Thymus (tissue), 11 donors: ENCODE measurements at regions not wholly inside any gene's neighbourhood (a gene's known extent, or its start where the extent isn't known, plus 50 kb on each side); places are given as distances from the start of the nearest gene placed in this dataset.

Source experiments
- DNase-seq, 9 donors: peaks; one replicate each; pipeline ENCODE4 v3.0.0-alpha.2; 2013; ENCODE audit warnings: low spot score in 9 of 9, low read depth in 6 of 9, missing footprints in 1 of 9
- H3K27ac ChIP-seq, 2 donors: one replicate each; pipeline ENCODE4 v1.5.1; 2013; ENCODE audit warnings: control low read depth in 1 of 2, low read depth in 1 of 2, low read length in 1 of 2, mild to moderate bottlenecking in 1 of 2, moderate library complexity in 1 of 2
- H3K27me3 ChIP-seq, 2 donors: one replicate each; pipeline ENCODE4 v1.5.1; 2013; ENCODE audit warnings: low read length in 1 of 2; ENCODE audit not compliant: control insufficient read depth in 2 of 2, insufficient read depth in 1 of 2
- H3K36me3 ChIP-seq, 2 donors: one replicate each; pipeline ENCODE4 v1.5.1; 2013; ENCODE audit warnings: low read length in 1 of 2, mild to moderate bottlenecking in 1 of 2, moderate library complexity in 1 of 2; ENCODE audit not compliant: control insufficient read depth in 2 of 2, insufficient read depth in 2 of 2
- H3K4me1 ChIP-seq, 2 donors: one replicate each; pipeline ENCODE4 v1.5.1; 2013; ENCODE audit warnings: low read length in 2 of 2; ENCODE audit not compliant: control insufficient read depth in 2 of 2, insufficient read depth in 2 of 2
- H3K4me3 ChIP-seq, 2 donors: one replicate each; pipeline ENCODE4 v1.5.1; 2013; ENCODE audit warnings: low read length in 2 of 2, control low read depth in 1 of 2, mild to moderate bottlenecking in 1 of 2
- H3K9me3 ChIP-seq, 2 donors: one replicate each; pipeline ENCODE4 v1.5.1; 2013; ENCODE audit warnings: low read length in 1 of 2, mild to moderate bottlenecking in 1 of 2; ENCODE audit not compliant: control insufficient read depth in 2 of 2, insufficient read depth in 1 of 2
- WGBS: extraction: QIAGEN DNeasy Blood & Tissue Kit; methylation state at CpG from one replicate; pipeline ENCODE4 v1.1.7; 2013; 5-methylcytosine and 5-hydroxymethylcytosine counted together
- donor health status: healthy.

DNA sequence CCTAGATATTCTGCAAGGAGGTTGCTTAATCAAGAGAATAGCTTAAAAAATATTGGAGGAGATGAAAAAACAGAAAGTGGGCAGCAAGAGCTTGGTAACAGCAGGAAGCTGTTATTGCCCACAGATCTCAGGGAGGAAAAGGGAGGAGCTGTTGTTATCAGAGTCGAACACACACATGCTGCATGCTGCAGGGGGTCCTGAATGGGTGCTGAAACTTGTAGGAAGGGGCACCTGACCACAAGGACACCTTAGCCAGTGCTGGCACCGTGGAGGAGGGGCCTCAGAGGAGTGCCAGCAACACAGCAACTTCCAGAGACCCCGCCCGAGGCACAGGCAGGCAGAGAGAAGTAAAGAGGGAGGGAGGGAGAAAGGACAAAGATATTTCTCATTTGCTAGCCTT, 332.9 kb downstream of the SOCS6 start:
- H3K27me3 ChIP-seq: no peaks in the 10 kb centered on the region
- H3K27ac ChIP-seq: peak overlapping the region in 1 of 2 donors; percentile 78
- DNase-seq: peak in 5 of 9 donors; percentile 2 to 51 (median 14)
- H3K9me3 ChIP-seq: no peaks in the 10 kb centered on the region
- peaks cover 0 to 17% of the 10 kb centered on the region in 2 donors for H3K4me1 ChIP-seq
- WGBS: 7% methylated on average over 4 of the region's 4 CpGs
- no peaks in the 10 kb centered on the region for H3K36me3 ChIP-seq
- no peak overlapping the region for H3K4me3 ChIP-seq

DNA sequence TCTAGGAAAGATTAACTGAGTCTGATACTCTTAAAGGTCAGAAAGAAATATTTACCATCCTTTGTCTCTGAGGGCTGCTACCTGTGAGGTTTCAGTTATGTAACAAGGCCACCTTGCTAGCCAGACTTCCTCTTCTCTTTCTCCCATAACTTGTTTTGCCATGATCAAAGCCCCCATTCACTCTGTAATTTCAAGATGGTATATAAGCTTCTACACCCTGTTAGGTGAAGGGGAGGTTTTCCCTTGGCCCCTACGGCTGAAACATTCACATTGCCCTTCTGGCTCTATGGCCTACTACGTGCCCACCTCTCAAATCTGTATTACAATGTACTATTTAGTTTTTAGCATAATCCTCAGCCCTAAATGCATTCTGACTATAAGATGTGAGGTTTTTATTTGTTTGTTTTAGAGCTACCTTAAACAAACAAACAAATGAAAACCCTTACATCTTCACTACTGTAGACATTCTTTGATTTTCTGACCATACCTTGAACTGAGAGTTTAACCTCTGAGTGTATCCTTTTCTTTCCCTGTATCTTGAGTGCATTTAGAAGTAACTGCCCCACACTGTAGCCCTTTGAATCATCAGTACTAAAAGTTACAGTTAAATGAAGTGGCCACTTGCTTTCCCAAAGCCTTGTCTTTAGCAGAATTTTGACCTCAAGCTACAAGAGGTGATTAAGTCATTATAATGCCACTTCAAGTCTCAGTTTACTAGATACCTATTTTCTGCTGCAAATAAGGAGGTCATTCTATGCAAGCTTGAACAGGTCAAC, 332.2 kb downstream of the SOCS6 start:
- no peaks in the 10 kb centered on the region for H3K9me3 ChIP-seq

DNA sequence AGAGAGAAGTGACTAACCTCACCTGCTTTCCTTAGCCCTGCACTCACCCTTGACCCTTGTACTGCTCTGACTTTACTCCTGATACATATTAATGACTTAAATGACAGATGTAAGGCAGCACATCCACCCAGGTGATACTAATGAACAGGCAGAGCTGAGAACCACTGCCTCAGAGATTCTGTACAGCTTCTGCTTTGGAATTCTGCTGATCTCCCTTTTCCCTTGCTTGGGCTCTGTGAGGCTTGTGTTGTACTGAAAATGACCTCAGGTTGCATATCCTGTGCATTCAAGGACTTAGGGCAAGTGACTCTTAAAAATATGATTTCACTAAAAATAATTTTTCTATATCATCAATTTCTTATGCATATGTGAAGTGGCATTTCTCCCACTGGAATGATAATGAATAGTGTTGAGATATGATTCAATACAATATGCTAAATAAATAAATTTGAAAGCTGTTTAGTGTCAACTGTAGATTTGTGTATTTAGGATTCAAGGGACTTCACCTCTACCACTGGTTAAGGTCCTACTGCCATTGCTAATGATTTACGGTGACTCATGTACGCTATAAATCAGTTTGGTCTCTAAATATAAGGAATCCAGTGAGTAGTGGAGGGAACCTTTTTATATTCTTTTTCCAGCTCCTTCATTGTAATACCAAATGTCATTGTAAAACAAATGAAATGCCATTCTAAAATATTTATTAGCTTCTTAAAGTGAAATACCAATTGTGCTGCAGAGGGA, 328.3 kb downstream of the SOCS6 start:
- Histone ChIP-seq H3K9me3 (peaks cover 0 to 4% of the 10 kb centered on the region in 2 donors), H3K27me3 (no peaks in the 10 kb centered on the region), H3K4me3 (no peak overlapping the region), H3K27ac (no peak overlapping the region), H3K36me3 (no peaks in the 10 kb centered on the region), H3K4me1 (peaks cover 0 to 7% of the 10 kb centered on the region in 2 donors)
- DNase-seq: no peak
- 99% methylated on average over 2 of the region's 2 CpGs for WGBS

More for the DNA sequence above, 332.2 kb downstream of the SOCS6 start:
- H3K27ac ChIP-seq: peak overlapping the region in 1 of 2 donors; percentile 78
- 68% methylated on average over 2 of the region's 2 CpGs for WGBS
- no peaks in the 10 kb centered on the region for H3K36me3 ChIP-seq
- peaks cover 0 to 17% of the 10 kb centered on the region in 2 donors for H3K4me1 ChIP-seq
- DNase-seq: no peak
- no peaks in the 10 kb centered on the region for H3K27me3 ChIP-seq
- no peak overlapping the region for H3K4me3 ChIP-seq

DNA sequence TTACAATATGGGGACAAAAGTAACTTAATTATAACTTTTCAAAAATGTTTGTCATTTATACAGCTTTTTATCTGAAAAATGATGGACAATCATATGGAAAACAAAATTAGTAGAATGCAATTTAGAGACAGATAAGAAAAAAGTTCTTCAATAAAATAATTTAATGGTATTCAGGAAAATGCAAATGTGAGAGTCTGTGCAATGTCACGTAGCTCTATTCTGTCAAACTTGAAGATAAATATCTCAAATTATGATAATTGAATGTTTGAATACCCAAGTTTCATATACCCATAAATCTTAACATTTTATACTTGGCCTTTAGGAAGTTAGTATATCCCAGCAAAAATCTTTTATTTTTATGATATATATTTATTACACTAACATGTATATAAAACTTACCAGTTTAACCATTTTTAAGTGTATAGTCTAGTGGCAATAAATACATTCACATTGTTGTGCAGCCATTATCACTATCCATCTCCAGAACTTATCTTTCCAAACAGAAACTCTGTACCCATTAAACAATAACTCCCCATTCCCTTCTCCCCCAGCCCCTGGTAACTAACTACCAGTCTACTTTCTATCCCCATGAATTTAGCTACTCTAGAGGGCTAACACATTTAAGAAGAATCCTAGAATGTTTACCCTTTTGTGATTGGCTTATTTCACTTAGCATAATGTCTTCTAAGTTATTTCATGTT, 311.5 kb downstream of the SOCS6 start:
- no peaks in the 10 kb centered on the region for H3K9me3 ChIP-seq
- no peak overlapping the region for H3K4me3 ChIP-seq
- H3K27ac ChIP-seq: no peak overlapping the region
- no peaks in the 10 kb centered on the region for H3K36me3 ChIP-seq
- no peaks in the 10 kb centered on the region for H3K4me1 ChIP-seq
- WGBS: 91% methylated on average over 1 of the region's 1 CpG
- no peak for DNase-seq
- no peaks in the 10 kb centered on the region for H3K27me3 ChIP-seq

DNA sequence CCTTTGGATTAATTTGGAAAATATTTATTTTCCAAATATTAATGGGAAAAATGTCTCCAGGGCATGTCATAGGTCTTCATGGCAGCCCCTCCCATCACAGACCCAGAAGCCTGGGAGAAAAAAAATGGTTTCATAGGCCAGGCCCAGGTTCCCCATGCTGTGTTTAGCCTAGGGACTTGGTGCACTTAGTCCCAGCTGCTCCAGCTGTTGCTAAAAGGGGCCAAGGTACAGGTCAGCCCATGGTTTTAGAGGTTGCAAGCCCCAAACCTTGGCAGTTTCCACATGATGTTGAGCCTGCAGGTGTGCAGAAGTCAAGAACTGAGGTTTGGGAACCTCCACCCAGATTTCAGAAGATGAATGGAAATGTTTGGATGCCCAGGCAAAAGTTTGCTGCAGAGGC, 309.6 kb downstream of the SOCS6 start:
- H3K4me3 ChIP-seq: no peak overlapping the region
- H3K4me1 ChIP-seq: no peaks in the 10 kb centered on the region
- H3K27me3 ChIP-seq: no peaks in the 10 kb centered on the region
- no peaks in the 10 kb centered on the region for H3K36me3 ChIP-seq
- no peak overlapping the region for H3K27ac ChIP-seq
- no peaks in the 10 kb centered on the region for H3K9me3 ChIP-seq
- no peak for DNase-seq

DNA sequence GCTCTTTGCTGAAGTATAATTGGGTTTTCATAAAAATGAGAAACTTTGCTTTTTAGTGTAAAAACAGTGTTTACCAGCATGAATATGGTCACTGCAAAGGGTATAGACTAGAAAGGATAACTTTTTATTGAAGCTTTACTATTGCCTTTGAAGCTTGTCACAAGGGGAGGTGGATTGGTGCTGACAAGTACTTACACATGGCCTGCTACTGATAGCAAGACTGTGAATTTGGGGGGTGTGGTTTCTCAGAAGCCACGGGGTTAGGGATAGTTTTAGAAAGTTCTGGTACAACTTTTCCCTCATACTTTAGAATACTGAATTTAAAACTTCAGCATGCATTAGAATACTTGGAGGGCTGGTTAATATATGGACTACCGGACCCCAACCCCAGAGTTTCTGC, 294.1 kb downstream of the SOCS6 start:
- H3K4me3 ChIP-seq: no peak overlapping the region
- WGBS: 85% methylated on average over 2 of the region's 2 CpGs

DNA sequence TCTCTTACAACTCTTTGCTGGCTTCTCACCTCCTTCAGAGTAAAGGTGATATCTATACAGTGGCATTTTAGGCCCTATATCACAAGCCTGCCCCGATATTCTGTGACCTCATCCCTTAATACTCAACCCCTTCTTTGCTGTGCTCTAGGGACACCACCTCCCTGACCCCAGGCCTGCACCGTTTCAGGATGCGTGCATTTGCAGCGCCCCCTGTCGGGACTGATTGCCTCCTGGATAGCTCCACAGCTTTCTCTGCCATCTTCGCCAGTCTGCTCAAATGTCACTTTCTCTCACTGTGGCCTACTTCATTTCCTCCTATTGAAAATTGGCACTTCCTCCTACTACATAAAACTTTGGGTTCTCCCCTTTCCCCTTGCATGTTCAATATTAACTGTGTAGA, 289.6 kb downstream of the SOCS6 start:
- no peaks in the 10 kb centered on the region for H3K9me3 ChIP-seq
- H3K4me1 ChIP-seq: no peaks in the 10 kb centered on the region
- peak in 1 of 9 donors; percentile 2 for DNase-seq
- H3K27me3 ChIP-seq: no peaks in the 10 kb centered on the region
- H3K4me3 ChIP-seq: no peak overlapping the region
- H3K27ac ChIP-seq: no peak overlapping the region
- 65% methylated on average over 6 of the region's 6 CpGs for WGBS
- no peaks in the 10 kb centered on the region for H3K36me3 ChIP-seq

More for the DNA sequence above, 294.1 kb downstream of the SOCS6 start:
- H3K4me1 ChIP-seq: no peaks in the 10 kb centered on the region
- no peak for DNase-seq
- H3K27me3 ChIP-seq: no peaks in the 10 kb centered on the region
- no peak overlapping the region for H3K27ac ChIP-seq
- H3K36me3 ChIP-seq: no peaks in the 10 kb centered on the region
- H3K9me3 ChIP-seq: no peaks in the 10 kb centered on the region

DNA sequence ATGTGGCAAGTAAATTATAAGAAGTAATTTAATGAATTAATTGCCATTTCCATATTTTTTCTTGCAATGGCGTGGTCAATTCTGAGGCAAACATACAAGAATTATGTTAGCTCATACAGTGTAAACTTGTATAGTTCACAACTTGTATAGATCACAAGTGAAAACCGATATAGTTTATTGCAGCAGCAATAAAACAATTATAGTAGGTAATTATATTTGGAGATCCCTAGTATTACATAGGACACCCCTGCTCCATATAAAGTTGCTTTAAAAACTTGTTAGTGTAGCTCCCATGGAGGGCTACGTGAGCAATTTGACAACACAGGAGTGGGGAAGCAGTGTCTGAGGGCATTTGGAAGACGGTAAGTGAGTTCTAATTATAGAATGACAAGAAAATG, 288.2 kb downstream of the SOCS6 start:
- H3K9me3 ChIP-seq: no peaks in the 10 kb centered on the region
- 89% methylated on average over 4 of the region's 4 CpGs for WGBS

More for the DNA sequence above, 288.2 kb downstream of the SOCS6 start:
- DNase-seq: no peak
- H3K27me3 ChIP-seq: no peaks in the 10 kb centered on the region
- H3K27ac ChIP-seq: no peak overlapping the region
- no peaks in the 10 kb centered on the region for H3K4me1 ChIP-seq
- no peak overlapping the region for H3K4me3 ChIP-seq
- H3K36me3 ChIP-seq: no peaks in the 10 kb centered on the region
